ENCODE measurements at regions not wholly inside any gene's neighbourhood (a gene's known extent, or its start where the extent isn't known, plus 50 kb on each side); places are given as distances from the start of the nearest gene placed in this dataset.

- TF ChIP-seq CTCF (IDR thresholded peaks at IDR 0.05) (no peak), POLR2A (IDR thresholded peaks at IDR 0.05) (no peak)
Measured at GRCh38 chr4:145295122-145295521, 114.7 kb upstream of the OTUD4 start.
